NCI-H2107 treated with DMSO at 0.1 percent for 48 hours (cell line): ENCODE measurements at regions not wholly inside any gene's neighbourhood (a gene's known extent, or its start where the extent isn't known, plus 50 kb on each side); places are given as distances from the start of the nearest gene placed in this dataset.

Experiments used
- DNase-seq: peaks from one replicate; lab custom pipeline; 2025; ENCODE audit not compliant: unreplicated experiment; lab: John Stamatoyannopoulos, UW

GRCh38 chr5:61596265-61596664, 264.2 kb downstream of the ZSWIM6 start:
- no peak for DNase-seq

- DNase-seq: no peak
Observed at GRCh38 chr5:61597684-61598083, 265.6 kb downstream of the ZSWIM6 start.

- DNase-seq: no peak
Observed at GRCh38 chr5:61598126-61598525, 266.1 kb downstream of the ZSWIM6 start.

GRCh38 chr5:61599370-61600122, 267.5 kb downstream of the ZSWIM6 start:
- DNase-seq: no peak

GRCh38 chr5:61600123-61600444, 268.0 kb downstream of the ZSWIM6 start:
- no peak for DNase-seq

GRCh38 chr5:61600945-61601511, 269.0 kb downstream of the ZSWIM6 start:
- DNase-seq: no peak

GRCh38 chr5:61603211-61603908, 271.3 kb downstream of the ZSWIM6 start:
- no peak for DNase-seq

- DNase-seq: no peak
Observed at GRCh38 chr5:61604076-61605025, 272.3 kb downstream of the ZSWIM6 start.

- DNase-seq: no peak
Observed at GRCh38 chr5:61609840-61610677, 278.0 kb downstream of the ZSWIM6 start.

GRCh38 chr5:61610678-61611024, 278.6 kb downstream of the ZSWIM6 start:
- no peak for DNase-seq

GRCh38 chr5:61612431-61612830, 280.4 kb downstream of the ZSWIM6 start:
- DNase-seq: no peak

- no peak for DNase-seq
Observed at GRCh38 chr5:61613679-61614078, 281.6 kb downstream of the ZSWIM6 start.

GRCh38 chr5:61614606-61615005, 282.5 kb downstream of the ZSWIM6 start:
- no peak for DNase-seq

GRCh38 chr5:61617039-61617438, 285.0 kb downstream of the ZSWIM6 start:
- no peak for DNase-seq

GRCh38 chr5:61617995-61618525, 286.0 kb downstream of the ZSWIM6 start:
- no peak for DNase-seq

GRCh38 chr5:61618577-61618976, 286.5 kb downstream of the ZSWIM6 start:
- DNase-seq: no peak

- no peak for DNase-seq
Observed at GRCh38 chr5:61619289-61619688, 287.2 kb downstream of the ZSWIM6 start.

- DNase-seq: no peak
Observed at GRCh38 chr5:61619777-61620518, 287.9 kb downstream of the ZSWIM6 start.

GRCh38 chr5:61620699-61621182, 288.7 kb downstream of the ZSWIM6 start:
- no peak for DNase-seq
